ENCODE measurements at regions not wholly inside any gene's neighbourhood (a gene's known extent, or its start where the extent isn't known, plus 50 kb on each side); places are given as distances from the start of the nearest gene placed in this dataset.

GRCh38 chr3:162117961-162118360 is 621.4 kb downstream of the OTOL1 start:
- no peak for DNase-seq (ENCODE audit: low read depth in 2 of 2)

DNA sequence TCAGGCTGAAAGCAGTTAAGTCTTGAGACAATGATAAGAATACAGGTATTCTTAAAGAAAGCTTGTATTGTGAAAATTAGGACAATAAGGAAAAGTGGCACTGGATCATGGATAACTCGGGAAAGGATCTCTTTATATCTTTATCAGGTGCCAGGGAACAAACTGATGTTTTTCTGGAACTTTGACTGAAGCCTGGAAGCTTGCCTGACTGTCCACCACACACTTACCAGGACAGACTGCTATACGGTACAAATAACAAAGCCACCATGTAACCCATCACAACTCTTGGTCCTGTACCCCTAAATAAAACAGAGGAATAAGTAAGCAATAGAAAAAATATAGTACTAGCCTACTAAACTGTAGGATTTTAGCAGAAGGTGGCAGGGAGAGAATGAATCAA is 623.0 kb downstream of the OTOL1 start:
- no peak for DNase-seq (ENCODE audit: low read depth in 2 of 2)

GRCh38 chr3:162122405-162122804 is 625.8 kb downstream of the OTOL1 start:
- no peak for DNase-seq (ENCODE audit: low read depth in 2 of 2)

GRCh38 chr3:162125790-162126189 is 629.2 kb downstream of the OTOL1 start:
- DNase-seq (ENCODE audit: low read depth in 2 of 2): no peak

- DNase-seq (ENCODE audit: low read depth in 2 of 2): no peak
Measured at GRCh38 chr3:162130582-162130981, 634.0 kb downstream of the OTOL1 start.

DNA sequence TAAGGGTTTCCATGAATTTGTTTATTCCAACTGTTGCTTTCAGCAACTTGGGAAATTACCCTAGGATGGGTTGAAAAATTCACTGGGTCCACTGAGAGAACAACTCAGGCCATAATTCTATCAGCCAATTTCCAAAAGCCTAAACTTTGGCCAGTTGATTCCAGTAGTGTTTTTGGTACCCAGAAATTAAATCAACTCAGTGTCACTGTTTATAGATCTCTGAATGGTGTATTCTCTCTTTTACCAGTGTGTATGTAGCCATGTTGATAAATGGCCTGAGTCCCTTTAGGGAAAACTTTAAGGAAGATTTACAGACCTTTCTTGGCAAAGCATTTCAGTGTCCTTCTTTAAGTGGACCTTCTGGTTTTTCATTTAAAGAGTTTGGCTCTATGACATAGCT is 636.4 kb downstream of the OTOL1 start:
- no peak for DNase-seq (ENCODE audit: low read depth in 2 of 2)

- no peak for DNase-seq (ENCODE audit: low read depth in 2 of 2)
Measured at GRCh38 chr3:162134571-162134970, 638.0 kb downstream of the OTOL1 start.

- no peak for DNase-seq (ENCODE audit: low read depth in 2 of 2)
Measured at GRCh38 chr3:162136136-162136535, 639.5 kb downstream of the OTOL1 start.

GRCh38 chr3:162138509-162138908 is 641.9 kb downstream of the OTOL1 start:
- no peak for DNase-seq (ENCODE audit: low read depth in 2 of 2)

DNA sequence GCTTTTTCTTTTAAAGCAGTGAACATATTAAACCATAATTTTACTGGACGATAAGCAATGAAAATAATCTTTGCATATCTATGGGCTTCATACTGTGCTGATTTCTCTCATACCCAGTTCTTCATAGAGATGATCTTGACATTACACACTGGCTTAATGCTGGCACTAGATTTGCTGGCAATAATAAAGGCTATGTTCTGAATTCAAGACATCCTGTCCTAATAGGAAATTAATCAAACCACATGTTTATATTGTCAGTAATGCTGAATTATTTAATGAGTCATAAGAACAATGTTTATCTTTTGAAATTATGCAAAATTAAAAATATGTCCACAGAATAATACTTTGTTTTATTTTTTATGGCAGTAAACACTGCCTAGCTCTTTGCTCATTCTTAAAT is 643.2 kb downstream of the OTOL1 start:
- no peak for DNase-seq (ENCODE audit: low read depth in 2 of 2)

GRCh38 chr3:162141272-162141791 is 644.7 kb downstream of the OTOL1 start:
- no peak for DNase-seq (ENCODE audit: low read depth in 2 of 2)

DNA sequence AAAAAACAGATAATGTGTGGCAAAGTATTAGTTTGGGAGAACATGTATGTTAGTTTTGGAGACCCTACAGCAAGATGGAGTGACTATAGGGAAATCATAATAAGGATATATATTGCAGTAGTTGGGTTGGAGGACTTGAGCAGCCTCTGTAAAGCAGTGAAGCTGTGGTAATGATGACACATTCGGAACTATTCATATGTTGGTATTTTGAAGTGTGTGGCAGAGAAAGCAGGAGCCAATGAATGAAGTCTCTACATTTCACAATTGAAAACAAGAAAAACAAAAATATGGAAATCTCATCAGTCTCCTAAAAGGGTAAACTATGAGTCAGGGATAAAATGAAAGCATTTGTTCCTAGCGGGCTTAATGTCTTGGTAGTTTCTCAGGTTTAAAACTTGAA is 645.9 kb downstream of the OTOL1 start:
- DNase-seq (ENCODE audit: low read depth in 2 of 2): no peak

GRCh38 chr3:162143180-162143579 is 646.6 kb downstream of the OTOL1 start:
- DNase-seq (ENCODE audit: low read depth in 2 of 2): no peak

DNA sequence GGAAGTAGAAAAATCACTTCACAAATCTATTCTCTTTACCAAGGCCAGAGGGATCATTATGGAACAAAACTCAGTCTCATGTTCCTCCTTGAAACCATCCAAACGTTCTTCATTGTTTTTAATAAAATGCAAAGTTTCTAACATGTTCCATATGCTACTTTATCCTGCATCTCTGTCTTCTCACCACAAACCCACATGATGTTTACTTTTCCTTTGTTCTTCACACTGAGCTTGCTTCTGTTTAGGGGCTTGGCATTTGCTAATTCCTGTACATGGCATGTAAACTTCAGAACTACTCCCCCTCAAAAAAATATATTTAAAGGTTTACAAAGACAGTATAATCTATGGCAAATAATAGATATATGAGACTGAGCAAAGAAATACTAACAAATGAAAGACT is 651.4 kb downstream of the OTOL1 start:
- DNase-seq (ENCODE audit: low read depth in 2 of 2): no peak

DNA sequence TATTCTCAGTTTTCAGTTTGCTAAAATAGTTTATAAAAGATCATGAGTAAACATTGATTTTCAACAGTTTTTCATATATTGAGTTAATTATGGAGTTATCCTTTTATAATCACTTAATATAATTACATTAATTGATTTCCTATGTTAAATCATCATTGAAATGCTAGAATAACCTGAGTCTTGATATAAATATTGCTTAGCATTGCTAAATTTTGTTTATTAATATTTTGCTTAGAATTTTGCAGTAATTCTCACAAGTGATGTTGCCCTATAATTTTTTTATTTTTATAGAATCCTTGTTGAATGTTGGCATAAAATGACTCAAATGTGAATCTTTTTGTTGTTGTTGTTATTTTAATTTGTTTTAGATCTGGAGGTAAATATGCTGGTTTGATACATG is 654.2 kb downstream of the OTOL1 start:
- no peak for DNase-seq (ENCODE audit: low read depth in 2 of 2)

DNA sequence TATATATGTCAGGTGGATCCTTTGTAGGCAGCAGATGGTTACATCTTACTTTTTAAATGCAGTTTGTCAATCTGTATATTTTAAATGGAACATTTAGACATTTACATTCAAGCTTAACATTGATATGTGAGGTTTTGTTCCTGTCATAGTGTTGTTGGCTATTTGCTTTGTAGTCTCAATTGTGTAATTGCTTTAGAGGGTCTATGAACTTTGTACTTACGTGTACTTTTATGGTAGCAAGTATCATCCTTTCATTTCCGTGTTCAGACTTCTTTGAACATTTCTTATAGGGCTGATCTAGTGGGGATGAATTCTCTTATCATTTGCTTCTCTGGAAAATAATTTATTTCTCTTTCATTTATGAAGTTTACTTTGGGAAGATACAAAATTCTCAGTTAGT is 656.0 kb downstream of the OTOL1 start:
- no peak for DNase-seq (ENCODE audit: low read depth in 2 of 2)

GRCh38 chr3:162161595-162161994 is 665.0 kb downstream of the OTOL1 start:
- no peak for DNase-seq (ENCODE audit: low read depth in 2 of 2)

DNA sequence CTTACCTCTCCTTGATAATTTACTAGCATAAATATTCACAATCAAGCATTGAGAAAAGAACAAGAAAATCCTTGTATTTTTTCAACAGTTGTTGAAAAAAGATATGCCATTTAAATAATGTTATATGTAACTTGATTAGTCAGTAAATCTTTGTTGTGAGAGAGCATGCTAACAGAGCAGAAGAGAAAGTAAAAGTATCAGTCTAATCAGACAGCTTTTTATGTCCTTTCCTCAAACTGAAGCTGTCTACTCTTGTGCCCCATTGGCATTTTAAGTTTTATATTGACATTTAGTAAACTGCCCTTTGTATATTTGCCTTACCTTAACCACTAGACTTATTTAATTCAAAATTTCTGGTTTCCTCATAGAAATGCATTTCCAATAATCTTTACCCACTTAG is 668.7 kb downstream of the OTOL1 start:
- no peak for DNase-seq (ENCODE audit: low read depth in 2 of 2)

DNA sequence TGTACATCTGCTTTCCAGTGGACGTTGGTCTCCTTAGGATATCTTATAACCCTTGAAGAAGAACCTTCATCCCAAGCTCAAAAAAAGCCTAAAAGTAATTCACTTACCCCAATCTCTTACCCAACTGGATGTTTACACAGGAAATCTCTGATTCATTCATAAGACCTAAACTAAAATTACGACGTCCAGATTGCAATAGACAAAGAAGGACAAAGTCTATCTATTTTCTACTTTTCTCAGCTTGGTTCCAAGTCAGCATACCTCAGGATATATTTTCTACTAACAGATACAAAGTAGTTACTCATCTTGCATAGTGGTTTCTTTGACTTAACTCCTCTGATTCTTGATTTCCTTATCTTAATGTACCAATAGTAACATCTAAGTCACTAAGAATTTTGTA is 669.9 kb downstream of the OTOL1 start:
- no peak for DNase-seq (ENCODE audit: low read depth in 2 of 2)

GRCh38 chr3:162168715-162169114 is 672.1 kb downstream of the OTOL1 start:
- no peak for DNase-seq (ENCODE audit: low read depth in 2 of 2)

DNA sequence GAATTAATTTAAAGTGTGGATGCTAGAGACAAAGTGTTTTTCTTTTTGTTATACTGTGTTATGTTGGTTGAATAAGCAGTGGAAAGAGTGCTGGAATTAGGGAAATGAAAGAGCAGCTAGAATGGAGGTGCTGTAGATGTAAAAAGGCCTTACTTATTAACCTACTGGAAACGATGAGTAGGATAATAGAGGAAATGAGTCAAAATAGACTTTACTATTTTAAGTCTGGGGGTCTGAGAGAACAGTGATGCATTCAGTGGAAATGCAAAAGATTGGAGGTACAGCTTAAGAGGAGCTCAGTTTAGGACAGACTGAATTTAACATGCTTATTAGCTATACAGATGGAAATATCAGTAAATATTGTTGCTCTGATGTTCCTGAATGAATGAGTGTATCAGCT is 674.0 kb downstream of the OTOL1 start:
- DNase-seq (ENCODE audit: low read depth in 2 of 2): no peak

GRCh38 chr3:162171970-162172369 is 675.4 kb downstream of the OTOL1 start:
- no peak for DNase-seq (ENCODE audit: low read depth in 2 of 2)

DNA sequence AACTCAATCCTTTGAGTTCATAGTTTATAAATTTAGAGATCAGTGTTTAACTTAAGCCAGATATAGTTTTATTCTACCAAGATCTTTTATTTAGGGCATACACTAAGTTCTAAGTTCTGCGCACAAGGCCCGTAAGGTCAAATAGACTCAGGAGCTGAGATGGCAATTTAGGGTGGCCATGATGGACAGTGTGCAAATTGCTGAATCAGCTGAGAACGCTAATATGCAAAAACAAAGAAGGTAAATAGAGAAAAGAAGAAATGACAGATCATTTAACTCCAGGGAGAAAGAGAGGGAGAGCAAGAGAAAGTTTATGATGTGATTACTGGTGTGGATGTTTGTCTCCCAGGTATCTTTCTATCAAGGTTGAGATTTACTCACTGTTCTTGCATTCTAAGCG is 678.5 kb downstream of the OTOL1 start:
- no peak for DNase-seq (ENCODE audit: low read depth in 2 of 2)

GRCh38 chr3:162175878-162176277 is 679.3 kb downstream of the OTOL1 start:
- DNase-seq (ENCODE audit: low read depth in 2 of 2): no peak

GRCh38 chr3:162183440-162183839 is 686.8 kb downstream of the OTOL1 start:
- DNase-seq (ENCODE audit: low read depth in 2 of 2): no peak
